ENCODE measurements at regions not wholly inside any gene's neighbourhood (a gene's known extent, or its start where the extent isn't known, plus 50 kb on each side); places are given as distances from the start of the nearest gene placed in this dataset.

GRCh38 chr2:58914733-58915505 is 673.8 kb upstream of the FANCL start:
- DNase-seq (ENCODE audit: low read depth in 1 of 2, low spot score in 1 of 2), result no peak

GRCh38 chr2:58913082-58913726 is 672.1 kb upstream of the FANCL start:
- TF ChIP-seq REST (IDR thresholded peaks at IDR 0.05; ENCODE audit: insufficient replicate concordance, low read depth), result no peak
- no peak for TF ChIP-seq GABPA (IDR thresholded peaks at IDR 0.05; ENCODE audit: low read depth)
- TF ChIP-seq CTCF (IDR thresholded peaks at IDR 0.05; ENCODE audit: insufficient read depth, low read length), result no peak
- TF ChIP-seq POLR2AphosphoS5 (IDR thresholded peaks at IDR 0.05; ENCODE audit: low read depth), result no peak
- no peak for TF ChIP-seq SPI1 (IDR thresholded peaks at IDR 0.05; ENCODE audit: borderline replicate concordance, low read depth)
- Histone ChIP-seq H3K27me3 (ENCODE audit: insufficient read depth, poor library complexity, severe bottlenecking) (no peaks in the 10 kb centered on the region), H3K4me3 (replicated peaks; ENCODE audit: insufficient read depth, low read length) (no peak overlapping the region), H3K27ac (replicated peaks) (no peak overlapping the region)
- DNase-seq (ENCODE audit: low read depth in 1 of 2, low spot score in 1 of 2), result no peak

More at GRCh38 chr2:58914733-58915505, 673.8 kb upstream of the FANCL start:
- H3K27ac ChIP-seq (replicated peaks), result no peak overlapping the region
- TF ChIP-seq POLR2AphosphoS5 (IDR thresholded peaks at IDR 0.05; ENCODE audit: low read depth) (no peak), REST (IDR thresholded peaks at IDR 0.05; ENCODE audit: insufficient replicate concordance, low read depth) (no peak), SPI1 (IDR thresholded peaks at IDR 0.05; ENCODE audit: borderline replicate concordance, low read depth) (no peak), CTCF (IDR thresholded peaks at IDR 0.05; ENCODE audit: insufficient read depth, low read length) (no peak), GABPA (IDR thresholded peaks at IDR 0.05; ENCODE audit: low read depth) (no peak)
- no peaks in the 10 kb centered on the region for H3K27me3 ChIP-seq (ENCODE audit: insufficient read depth, poor library complexity, severe bottlenecking)
- no peak overlapping the region for H3K4me3 ChIP-seq (replicated peaks; ENCODE audit: insufficient read depth, low read length)

- no peak for TF ChIP-seq REST (IDR thresholded peaks at IDR 0.05; ENCODE audit: insufficient replicate concordance, low read depth)
- TF ChIP-seq CTCF (IDR thresholded peaks at IDR 0.05; ENCODE audit: insufficient read depth, low read length), result no peak
- no peak for TF ChIP-seq GABPA (IDR thresholded peaks at IDR 0.05; ENCODE audit: low read depth)
- TF ChIP-seq POLR2AphosphoS5 (IDR thresholded peaks at IDR 0.05; ENCODE audit: low read depth), result no peak
- no peak for DNase-seq (ENCODE audit: low read depth in 1 of 2, low spot score in 1 of 2)
- H3K27me3 ChIP-seq (ENCODE audit: insufficient read depth, poor library complexity, severe bottlenecking), result no peaks in the 10 kb centered on the region
- no peak overlapping the region for H3K27ac ChIP-seq (replicated peaks)
- H3K4me3 ChIP-seq (replicated peaks; ENCODE audit: insufficient read depth, low read length), result no peak overlapping the region
These were observed 670.8 kb upstream of the FANCL start for GRCh38 chr2:58911877-58912276.

Data from HL-60 (cell line).